WI38 (cell line): ENCODE measurements at regions not wholly inside any gene's neighbourhood (a gene's known extent, or its start where the extent isn't known, plus 50 kb on each side); places are given as distances from the start of the nearest gene placed in this dataset.
"Not testable (repeated sequence)": the region's sequence is repeated elsewhere in the genome, so short reads cannot be mapped to it uniquely, and the experiment has no call there.

ENCODE experiments used
- H3K4me3 ChIP-seq: 2 replicates; pipeline ENCODE4 v1.5.1; 2011; ENCODE audit warnings: low read depth, mild to moderate bottlenecking, control low read depth, low read length
- CTCF ChIP-seq: IDR thresholded peaks from 2 replicates; pipeline ENCODE4 v1.5.1; 2012; ENCODE audit warnings: low read depth, mild to moderate bottlenecking, control low read depth, low read length

- no peak overlapping the region for H3K4me3 ChIP-seq
- TF ChIP-seq CTCF = no peak
These were observed 280.3 kb upstream of the SYNCRIP start for GRCh38 chr6:85923013-85923430.

GRCh38 chr6:85920782-85921181, 278.1 kb upstream of the SYNCRIP start:
- no peak for TF ChIP-seq CTCF
- H3K4me3 ChIP-seq = no peak overlapping the region

GRCh38 chr6:85917522-85917921, 274.8 kb upstream of the SYNCRIP start:
- H3K4me3 ChIP-seq = no peak overlapping the region
- no peak for TF ChIP-seq CTCF

- TF ChIP-seq CTCF = no peak
- no peak overlapping the region for H3K4me3 ChIP-seq
These were observed 270.3 kb upstream of the SYNCRIP start for GRCh38 chr6:85913001-85913400.

- H3K4me3 ChIP-seq = no peak overlapping the region
- no peak for TF ChIP-seq CTCF
These were observed 269.9 kb upstream of the SYNCRIP start for GRCh38 chr6:85912582-85912981.

- TF ChIP-seq CTCF = no peak
- H3K4me3 ChIP-seq = no peak overlapping the region
These were observed 268.4 kb upstream of the SYNCRIP start for GRCh38 chr6:85911067-85911466.

- H3K4me3 ChIP-seq = not testable (repeated sequence)
These were observed 265.4 kb upstream of the SYNCRIP start for GRCh38 chr6:85908120-85908519.

GRCh38 chr6:85892346-85892745, 249.7 kb upstream of the SYNCRIP start:
- H3K4me3 ChIP-seq = no peak overlapping the region
- no peak for TF ChIP-seq CTCF
